GM21717 (cell line): ENCODE measurements at regions not wholly inside any gene's neighbourhood (a gene's known extent, or its start where the extent isn't known, plus 50 kb on each side); places are given as distances from the start of the nearest gene placed in this dataset.
A peak's percentile ranks its signal among the peaks of the same experiment; 100 is the strongest.

Source experiments
- ATAC-seq: cut with Tn5 transposase; IDR thresholded peaks from one replicate; pipeline ENCODE4 v1.9.1; 2021; ENCODE audit warnings: mild to moderate bottlenecking, moderate library complexity; ENCODE audit not compliant: unreplicated experiment

DNA sequence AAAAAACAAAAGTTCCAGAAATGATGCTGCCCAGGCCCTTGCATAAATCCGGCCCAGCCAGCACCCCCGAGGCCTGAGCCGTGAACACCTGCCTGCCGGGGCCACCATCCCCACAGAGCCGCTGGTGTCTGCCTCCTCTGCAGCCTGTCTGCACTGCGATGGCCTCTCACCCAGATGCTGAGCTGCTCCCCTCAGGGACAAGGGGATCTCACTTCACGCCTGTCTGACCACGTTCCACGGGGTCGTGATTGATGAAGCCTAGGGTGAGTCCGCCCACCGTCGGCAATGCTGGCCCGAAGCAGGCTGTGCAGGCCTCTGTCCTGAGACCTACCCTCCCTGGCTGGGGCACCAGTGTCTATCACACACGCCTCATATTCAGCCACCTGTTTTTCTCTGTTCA is 444.2 kb downstream of the EIPR1 start:
- no peak for ATAC-seq

DNA sequence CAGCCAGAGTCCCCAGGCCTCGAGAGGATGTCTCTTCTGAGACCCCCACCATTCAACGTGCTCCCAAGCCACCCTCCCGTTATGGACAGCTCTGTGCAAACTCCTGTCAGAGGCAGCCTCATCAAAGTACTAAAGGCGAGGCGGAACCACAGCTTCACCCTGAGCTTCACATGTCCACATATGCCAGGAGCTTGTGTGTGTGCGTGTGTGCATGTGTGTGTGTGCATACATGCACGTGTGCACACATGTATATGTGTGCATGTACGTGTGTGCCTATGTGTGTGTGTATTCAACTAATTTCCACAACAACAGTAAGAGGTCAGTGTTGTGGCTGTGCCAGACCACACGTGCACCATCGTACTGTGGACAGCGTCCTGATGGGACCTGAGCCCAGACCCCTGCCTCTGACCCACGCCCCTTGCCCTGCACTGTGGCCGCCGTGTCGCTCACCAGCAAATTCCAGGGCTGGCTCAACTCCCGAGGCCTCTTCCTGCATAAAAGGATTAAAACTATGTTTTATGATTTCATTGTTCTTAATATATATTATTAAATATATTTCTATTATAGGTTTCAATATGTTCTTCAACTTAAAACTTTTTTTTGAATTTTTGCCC is 444.8 kb downstream of the EIPR1 start:
- no peak for ATAC-seq

DNA sequence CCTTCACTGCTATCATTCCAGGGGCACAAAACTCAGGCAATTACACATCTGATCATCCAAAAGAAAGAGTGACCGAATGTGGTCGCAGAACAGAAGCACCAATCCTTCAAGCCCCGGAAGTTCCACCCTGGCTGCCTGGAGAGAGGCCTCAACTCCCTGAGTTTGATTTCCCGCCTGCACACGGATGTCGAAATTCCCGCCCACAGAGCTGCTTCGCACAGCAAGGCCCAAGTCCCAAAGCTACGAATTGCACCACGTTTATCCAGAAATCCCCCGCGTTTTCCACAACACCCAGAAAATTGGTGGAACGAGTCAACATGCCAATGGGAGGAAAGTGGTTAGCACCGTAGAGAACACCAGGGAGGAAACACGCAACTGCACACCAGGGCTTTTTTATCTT is 445.4 kb downstream of the EIPR1 start:
- ATAC-seq = no peak

DNA sequence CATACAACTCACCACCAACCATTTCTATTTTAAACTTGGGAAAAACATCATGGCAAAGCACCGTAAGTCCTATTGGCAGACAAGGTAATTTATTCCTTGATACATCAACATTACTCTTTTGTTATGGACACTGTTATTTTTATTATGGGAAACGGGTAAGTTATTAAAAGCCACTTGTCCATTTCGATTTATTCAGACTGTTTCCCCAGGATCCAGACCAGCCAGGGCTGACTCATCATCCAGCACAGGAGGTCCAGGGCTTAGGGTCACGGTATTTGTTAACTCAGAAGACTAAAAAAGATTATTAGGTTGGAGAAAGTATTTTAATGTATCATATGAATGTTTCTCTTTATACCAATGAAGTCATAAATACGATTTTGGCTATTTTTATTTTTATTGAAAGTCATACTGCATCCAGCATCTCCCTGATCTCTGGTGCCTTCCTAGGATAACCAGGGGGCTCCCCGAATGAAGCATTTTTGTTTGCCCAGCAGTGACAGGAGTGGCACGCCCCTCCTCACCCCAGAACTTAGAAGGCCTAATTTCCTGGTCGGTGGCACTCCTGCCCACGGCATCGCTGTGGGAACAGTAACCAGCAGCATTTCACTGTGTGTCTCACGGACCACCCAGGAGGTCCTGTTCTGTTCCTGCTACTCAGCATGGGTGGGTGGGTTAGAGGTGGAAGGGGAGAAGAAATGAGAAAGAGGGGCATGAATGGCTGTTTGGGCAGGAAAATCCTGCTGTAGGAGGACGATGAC is 446.1 kb downstream of the EIPR1 start:
- ATAC-seq = no peak

DNA sequence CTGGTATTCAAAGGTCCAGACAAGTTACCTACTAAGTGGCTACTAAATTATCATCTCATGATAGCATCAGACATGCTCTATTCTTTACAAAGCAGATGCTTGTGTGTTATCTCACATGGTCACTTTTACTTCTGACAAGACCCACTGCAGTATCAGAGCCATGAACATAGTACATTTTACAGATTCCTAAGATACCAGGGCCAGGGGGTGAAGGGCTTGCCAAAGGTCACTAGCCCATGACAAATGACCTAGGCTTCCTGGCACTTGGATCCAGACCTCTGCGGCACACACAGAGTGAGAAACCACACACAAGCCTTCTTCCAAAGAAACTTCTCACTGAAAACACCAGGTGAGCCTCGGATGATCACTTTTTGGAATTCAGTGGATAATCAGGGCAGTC is 446.8 kb downstream of the EIPR1 start:
- no peak for ATAC-seq

DNA sequence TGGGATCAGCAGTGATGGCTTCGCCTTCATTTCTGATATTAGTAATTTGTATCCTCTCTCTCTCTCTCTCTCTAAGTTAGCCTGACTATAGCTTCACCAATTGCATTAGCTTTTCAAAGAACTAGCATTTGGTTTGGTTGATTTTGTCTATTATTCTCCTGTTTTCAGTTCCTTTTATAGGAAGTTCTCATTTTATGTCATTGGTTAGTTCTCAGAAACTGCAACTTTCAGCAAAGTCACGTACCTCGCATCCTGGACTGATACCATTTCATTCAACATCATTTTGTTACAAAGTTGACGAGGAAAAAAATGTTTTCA is 450.8 kb downstream of the EIPR1 start:
- peak; percentile 55 for ATAC-seq

DNA sequence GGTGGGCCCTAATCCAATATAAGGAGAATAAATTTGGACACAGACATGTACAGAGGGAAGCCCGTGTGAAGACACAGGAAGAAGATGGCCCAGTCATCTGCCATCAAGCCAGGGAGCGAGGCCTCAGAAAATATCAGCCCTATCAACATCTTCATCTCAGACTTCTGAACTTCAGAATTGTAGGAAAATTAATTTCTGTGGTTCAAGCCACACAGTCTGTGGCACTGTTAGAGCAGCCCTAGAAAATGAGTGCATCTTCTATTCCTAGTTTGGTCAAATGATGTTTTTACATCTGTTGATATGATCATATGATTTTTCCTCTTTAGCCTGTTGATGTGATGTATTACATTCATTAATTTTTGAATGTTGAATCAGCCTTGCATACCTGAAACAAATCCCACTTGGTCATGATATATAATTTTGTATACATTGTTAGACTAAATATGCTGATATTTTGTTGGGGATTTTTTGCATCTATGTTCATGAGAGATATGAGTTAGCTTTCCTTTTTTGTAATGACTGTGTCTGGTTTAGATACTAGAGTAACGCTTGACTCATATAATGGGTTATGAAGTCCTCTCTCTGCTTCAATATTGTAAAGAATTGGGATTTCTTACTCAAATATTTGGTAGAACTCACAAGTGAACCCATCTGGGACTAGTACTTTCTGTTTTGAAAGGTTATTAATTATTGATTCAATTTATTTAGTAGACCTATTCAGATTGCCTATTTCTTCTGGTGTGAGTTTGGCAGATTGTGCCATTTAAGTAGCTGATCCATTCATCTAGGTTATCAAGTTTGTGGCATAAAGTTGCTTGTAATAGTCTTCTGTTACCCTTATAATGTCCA is 451.4 kb downstream of the EIPR1 start:
- peak; percentile 87 for ATAC-seq

DNA sequence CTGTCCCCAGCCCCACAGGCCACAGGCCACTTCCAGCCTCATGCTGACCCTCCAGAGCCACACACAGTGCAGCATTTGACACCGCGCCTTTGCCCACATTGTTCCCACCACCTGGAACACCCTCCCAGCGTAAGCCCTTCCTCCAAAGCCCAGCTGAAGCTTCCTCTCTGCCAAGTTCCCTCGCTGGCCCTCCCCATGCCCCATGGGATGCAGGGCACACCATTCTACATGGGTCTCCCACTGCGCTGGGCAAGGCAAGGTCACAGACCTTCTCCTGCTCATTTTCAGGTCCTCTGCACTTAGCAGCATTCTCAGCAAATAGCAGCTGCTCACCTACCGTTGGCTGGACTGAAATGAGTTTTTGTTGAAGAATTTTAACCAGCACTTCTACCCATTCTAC is 455.5 kb downstream of the EIPR1 start:
- no peak for ATAC-seq

DNA sequence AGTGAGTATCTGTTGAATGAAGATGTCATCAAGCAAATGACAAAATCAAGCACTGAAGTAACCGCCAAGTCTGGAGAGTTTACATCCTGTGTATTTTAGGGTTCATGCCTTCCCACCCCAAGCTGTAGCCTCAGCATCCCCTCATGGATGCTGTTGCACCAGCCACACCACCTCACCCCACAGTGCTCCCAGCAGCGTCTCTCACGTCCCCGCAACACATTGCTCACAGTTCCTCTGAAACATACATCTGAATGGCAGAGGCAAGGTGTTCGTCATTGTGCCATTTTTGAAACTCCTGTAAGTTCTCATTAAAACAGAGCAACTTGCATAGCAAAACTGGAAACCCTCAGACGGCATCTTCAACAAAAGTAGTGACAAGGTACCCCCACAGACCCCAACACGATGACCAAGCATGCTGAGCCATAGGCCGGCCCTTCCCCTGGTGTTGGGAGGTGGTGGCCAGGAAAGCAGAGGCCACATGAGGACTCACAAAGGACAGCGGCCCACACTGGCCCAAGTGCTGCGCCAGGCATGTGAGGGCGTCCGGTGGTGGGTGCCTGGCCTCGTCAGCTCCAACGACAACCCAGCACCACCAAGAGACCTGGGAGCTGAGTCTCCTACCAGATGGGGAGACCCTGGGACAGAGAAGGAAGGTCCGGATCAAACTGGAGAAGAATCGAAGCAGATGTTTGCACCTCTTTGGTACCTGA is 456.5 kb downstream of the EIPR1 start:
- ATAC-seq = no peak

DNA sequence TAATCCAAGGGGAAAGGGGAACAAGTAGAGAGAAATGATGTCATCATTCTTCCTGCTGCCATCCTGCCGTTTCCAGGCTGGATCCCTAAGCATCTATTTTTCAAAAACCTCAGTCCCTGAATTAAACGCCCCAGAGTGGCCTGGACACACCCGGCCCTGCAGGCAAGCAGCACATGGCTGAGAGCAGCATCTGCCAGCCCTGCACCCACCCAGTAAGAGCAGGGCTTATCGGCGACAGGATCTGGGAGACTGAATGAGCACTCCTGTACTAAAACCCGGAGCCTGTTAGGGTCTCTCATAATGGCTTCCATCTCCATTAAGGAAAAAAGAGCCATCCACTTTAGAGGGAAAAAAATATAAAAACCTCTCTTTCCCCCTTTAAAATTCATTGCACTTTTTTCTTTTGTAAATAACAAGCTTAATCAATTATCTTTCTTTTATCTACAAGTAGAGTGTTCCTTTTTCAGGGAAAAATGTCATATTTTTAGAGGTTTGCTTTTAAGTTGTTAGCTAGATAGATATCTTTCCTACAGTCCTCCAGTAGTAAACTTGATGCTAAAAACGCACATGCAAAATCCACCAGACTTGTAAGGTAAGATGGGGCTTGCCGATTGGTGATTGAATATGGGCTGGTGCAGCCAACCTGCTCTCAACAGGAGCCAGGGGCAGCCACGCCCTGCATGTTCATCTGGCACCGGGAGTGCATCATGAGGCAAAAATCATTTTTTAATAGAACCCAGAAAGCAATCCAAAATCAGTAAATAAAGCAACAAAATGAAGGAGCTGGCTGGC is 457.8 kb downstream of the EIPR1 start:
- no peak for ATAC-seq

DNA sequence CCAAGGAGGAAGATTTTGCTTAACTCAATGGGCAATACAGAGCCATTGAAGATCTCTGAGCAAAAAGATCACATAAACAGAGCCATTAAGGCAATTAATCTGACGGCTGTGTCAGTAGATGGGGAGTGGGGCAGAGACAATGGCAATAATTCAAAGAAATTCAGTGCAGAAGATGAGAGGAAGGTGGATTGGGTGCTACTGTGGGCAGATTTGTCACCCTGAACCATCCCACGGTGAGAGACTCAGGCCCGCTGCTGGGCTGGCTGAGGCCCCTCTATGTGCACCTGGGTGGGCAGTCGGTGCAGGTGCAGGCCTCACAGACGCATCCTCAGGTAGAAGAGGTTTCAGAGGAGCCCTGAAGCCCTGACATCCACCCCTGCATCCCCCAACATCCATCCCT is 458.6 kb downstream of the EIPR1 start:
- ATAC-seq = no peak

DNA sequence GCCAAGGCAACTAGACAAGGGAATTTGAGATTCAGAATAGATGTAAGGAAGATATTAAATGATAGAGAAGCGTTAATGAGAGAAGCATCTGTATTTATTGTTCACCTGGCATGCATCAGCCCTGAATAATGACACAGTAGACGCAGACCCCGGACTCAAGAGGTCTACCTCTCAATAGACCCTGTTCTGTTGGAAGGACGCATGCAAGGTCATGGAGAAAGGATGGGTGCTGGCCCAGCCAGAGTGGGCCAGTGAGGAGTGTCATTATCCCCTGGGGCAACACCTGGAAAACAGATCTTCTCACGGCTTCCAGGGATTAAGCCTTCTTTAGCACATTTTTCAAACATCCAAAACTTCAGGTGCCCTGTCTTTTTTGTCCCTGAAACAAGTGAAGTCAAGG is 461.0 kb downstream of the EIPR1 start:
- ATAC-seq = no peak

DNA sequence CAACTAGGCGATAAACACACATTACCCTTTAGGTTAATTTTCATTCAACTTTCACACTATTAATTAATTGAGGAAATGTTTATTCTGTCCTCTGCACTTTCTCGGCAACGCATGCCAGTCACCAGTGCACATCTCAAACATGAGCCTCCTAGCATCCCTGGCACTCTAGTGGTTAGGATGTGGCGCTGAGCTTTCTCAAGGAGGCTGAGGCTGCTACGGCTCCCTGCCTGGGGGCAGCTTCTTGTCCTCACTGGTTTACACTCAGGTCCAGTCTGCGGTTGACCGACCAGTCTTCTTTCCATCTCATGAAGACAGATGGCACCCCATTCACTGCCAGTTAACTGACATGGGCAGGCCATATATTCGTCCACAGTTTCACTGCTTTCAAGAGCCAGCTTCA is 463.4 kb downstream of the EIPR1 start:
- no peak for ATAC-seq

DNA sequence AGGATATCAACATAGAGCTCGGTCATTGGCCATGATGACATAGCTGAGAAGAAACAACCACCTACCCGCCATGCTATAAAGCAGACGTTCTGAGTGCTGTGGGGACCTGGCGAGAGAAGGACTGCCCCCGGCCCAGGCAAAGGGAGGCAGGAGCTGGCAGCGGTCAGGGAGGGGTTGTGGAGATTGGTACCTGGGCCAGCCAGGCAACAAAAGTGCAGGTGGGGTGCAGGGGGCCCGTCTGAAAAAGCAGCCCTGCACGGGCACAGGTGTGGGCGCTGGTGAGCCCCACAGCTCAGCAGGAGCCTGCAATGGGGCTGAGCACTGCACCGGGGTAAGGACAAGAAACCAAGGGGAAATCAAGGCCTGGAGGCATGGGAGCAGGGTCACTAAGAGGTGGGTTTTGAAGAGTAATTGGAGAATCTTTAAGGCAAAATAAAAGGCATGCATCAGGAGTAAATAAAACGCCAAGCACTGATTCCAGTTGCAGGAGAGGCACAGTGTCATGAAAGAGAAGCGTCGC is 464.0 kb downstream of the EIPR1 start:
- no peak for ATAC-seq

DNA sequence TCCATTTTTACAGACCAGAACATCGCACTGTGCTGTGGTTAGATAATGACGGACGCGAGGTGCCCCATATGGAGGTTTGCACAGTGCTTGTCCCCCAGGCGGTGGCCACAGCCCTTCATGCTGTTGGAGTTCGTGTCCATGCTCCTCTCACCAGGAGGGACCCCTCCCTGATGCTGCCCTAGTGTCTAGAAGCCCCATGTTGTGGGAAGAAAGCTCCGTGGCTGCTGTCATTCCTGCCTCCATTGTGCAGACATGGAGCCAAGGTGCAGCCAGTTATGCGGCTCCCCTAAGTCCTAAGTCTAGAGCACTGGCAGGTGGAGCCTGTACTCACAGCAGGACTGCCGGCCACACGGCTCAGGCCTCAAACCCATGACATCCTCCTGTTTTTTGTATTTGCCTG is 464.9 kb downstream of the EIPR1 start:
- ATAC-seq = no peak

DNA sequence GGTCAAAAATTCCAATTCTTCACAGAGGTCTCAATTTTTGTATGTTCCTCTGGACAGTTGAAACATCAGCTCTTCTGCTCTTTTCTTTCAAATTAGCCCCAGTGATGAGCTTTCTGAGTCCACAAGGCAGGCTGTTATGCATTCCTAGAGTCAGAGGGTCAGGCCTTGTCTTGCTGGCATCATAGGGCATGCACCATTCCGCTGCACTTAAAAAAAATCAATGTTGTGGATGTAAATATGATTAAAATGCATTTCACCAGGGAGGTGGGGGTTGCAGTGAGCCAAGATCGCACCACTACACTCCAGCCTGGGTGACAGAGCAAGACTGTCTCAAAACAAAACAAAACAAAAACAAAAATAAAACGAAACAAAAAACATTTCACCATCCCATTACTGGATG is 465.3 kb downstream of the EIPR1 start:
- no peak for ATAC-seq

DNA sequence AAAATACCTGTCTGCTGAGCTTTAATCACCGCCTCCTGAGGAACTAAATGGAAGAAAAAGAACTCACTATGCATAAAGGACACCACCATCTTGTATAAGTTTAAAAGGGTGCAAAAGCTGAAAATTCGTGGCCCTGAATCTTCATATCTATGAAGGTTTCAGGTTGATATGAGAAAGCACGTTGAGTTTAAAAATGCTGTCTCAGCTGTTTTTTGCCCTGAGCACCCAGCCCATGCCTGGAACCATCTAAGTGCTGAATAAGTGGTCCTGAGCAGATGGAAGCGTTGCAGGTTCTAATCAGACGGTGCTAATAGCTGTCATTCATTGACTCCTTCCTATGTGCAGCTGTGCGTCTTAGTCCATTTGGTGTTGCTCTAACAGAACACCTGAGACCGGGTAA is 467.4 kb downstream of the EIPR1 start:
- no peak for ATAC-seq

DNA sequence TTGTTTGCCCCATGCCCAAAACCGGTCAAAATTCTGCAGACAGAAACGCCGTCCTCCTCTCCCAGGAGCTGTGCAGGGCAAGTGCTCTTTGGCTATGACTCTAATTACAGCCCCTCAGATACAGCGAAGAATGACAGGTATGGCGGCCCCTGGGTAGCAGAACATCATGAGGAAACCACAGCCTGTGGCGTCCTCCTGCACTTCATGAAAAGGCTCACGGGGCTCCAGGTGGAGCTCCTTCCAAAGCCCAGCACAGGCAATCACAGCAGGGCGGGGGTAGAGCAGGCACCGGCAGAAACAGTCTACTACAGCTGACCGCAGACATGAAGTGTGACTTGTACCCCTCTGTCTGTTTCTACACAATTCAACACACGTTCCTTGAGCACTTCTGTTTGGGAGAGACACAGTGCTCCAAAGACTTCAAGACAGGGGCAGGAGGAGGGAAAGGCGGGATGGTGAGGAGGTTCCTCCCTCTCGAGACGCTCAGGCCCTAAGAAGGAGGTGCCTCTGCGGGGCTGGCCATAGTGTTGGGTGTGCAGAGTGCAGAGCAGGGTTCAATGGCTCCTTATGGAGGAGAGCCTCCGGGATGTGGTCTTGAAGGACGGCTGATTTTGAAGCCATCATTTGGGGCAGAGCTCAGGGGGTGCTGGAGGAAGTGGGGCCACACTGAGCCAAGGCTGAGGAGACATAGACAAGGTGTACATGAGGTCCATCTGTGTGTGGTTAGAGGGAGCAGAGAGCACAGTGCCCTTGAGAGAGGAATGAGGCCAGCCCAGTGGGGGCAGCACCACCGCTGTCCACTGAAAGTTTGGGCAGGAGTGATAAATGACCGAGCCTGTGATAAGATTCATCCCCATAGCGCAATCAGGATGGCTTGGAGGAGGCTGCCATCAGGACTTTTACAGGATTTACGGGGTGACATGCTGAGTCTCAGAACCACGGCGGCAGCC is 468.3 kb downstream of the EIPR1 start:
- ATAC-seq = no peak

DNA sequence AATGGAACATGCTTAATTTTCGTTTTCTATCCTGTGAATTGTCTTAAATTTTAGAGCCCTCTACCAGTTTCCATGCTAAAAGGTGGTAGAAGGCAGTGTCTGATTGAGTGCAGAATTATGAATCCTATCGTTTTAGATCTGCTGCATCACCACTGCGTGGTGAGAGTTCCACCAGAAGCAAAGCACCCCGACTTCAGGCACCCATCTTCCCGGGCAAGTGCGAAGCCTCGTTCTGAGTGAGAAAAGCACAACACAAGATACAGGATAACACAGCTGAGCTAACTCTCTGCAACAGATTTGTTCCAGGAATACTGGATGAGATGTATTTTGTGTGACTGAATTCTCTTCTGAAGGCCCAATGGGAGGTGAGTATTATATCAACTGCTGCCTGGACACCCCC is 471.5 kb downstream of the EIPR1 start:
- ATAC-seq = no peak
